Karpas-422 (cell line): ENCODE measurements at regions not wholly inside any gene's neighbourhood (a gene's known extent, or its start where the extent isn't known, plus 50 kb on each side); places are given as distances from the start of the nearest gene placed in this dataset.

Experiments
- DNase-seq: peaks from one replicate; pipeline ENCODE4 v3.0.0-alpha.2; 2015
- H2AFZ ChIP-seq: fragments of 200-600 bp; sonication (generic); 2 replicates; pipeline ENCODE4 v1.6.1; 2014; ENCODE audit warnings: antibody characterized with exemption, low read length, mixed read lengths
- H3K27ac ChIP-seq: fragments of 200-600 bp; sonication (generic); 2 replicates; pipeline ENCODE4 v1.5.1; 2014; ENCODE audit warnings: mild to moderate bottlenecking, low read length, moderate library complexity
- H3K27me3 ChIP-seq: fragments of 200-600 bp; sonication (generic); 2 replicates; pipeline ENCODE4 v1.6.1; 2014; ENCODE audit warnings: low read length, mixed read lengths
- H3K36me3 ChIP-seq: fragments of 200-600 bp; sonication (generic); 2 replicates; pipeline ENCODE4 v1.6.1; 2014; ENCODE audit warnings: low read length, mixed read lengths; ENCODE audit not compliant: insufficient read depth
- H3K4me1 ChIP-seq: fragments of 200-600 bp; sonication (generic); 2 replicates; pipeline ENCODE4 v1.6.1; 2014; ENCODE audit warnings: mild to moderate bottlenecking, low read length, mixed read lengths
- H3K4me2 ChIP-seq: fragments of 200-600 bp; sonication (generic); 2 replicates; pipeline ENCODE4 v1.6.1; 2014; ENCODE audit warnings: low read length, low read depth, mild to moderate bottlenecking; ENCODE audit not compliant: poor library complexity, severe bottlenecking
- H3K4me3 ChIP-seq: fragments of 200-600 bp; sonication (generic); 2 replicates; pipeline ENCODE4 v1.5.1; 2014; ENCODE audit warnings: mild to moderate bottlenecking, antibody characterized with exemption, low read length, mixed read lengths
- H3K79me2 ChIP-seq: fragments of 200-600 bp; sonication (generic); 2 replicates; pipeline ENCODE4 v1.6.1; 2014; ENCODE audit warnings: mild to moderate bottlenecking, low read length, mixed read lengths
- H3K9ac ChIP-seq: fragments of 200-600 bp; sonication (generic); 2 replicates; pipeline ENCODE4 v1.6.0; 2014; ENCODE audit warnings: low read length
- H3K9me2 ChIP-seq: fragments of 200-600 bp; sonication (generic), shearing (Covaris generic); replicated peaks from 2 replicates; pipeline ENCODE4 v1.6.0; 2014; ENCODE audit warnings: mild to moderate bottlenecking, low read length, moderate library complexity; ENCODE audit not compliant: insufficient read depth
- H3K9me3 ChIP-seq: fragments of 300-700, 200-600 bp; sonication (generic); 2 replicates; pipeline ENCODE4 v1.6.1; 2014; ENCODE audit warnings: low read length, mixed read lengths
- H4K20me1 ChIP-seq: fragments of 200-600 bp; sonication (generic); 2 replicates; pipeline ENCODE4 v1.6.1; 2014; ENCODE audit warnings: mild to moderate bottlenecking, antibody characterized with exemption, low read length, low read depth; ENCODE audit not compliant: insufficient read depth

DNA sequence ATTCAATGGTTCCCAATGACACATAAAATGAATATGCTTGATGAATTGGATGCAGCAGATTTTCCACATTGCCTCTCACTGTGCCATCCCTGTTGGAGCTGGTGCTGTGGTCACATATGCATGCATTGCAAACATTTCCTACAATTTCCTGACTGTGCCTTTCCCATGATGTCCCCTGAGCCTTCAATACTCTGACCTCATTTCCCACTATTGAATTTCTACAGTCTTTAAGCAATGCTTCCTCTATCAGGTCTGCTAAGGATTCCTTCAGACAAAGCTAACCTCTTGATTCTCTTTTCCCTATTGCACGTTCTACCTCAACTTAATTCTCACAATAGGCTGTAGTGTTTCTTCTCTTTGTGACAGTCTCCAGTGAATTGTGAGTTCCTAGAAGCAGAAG lies 342.5 kb upstream of the CRIM1 start:
- no peaks in the 10 kb centered on the region for H3K9me2 ChIP-seq
- H4K20me1 ChIP-seq, result no peaks in the 10 kb centered on the region
- no peaks in the 10 kb centered on the region for H3K27me3 ChIP-seq
- no peaks in the 10 kb centered on the region for H3K9me3 ChIP-seq
- H3K79me2 ChIP-seq, result no peaks in the 10 kb centered on the region
- H3K4me2 ChIP-seq, result no peak overlapping the region
- DNase-seq, result no peak
- H2AFZ ChIP-seq, result no peak overlapping the region
- H3K9ac ChIP-seq, result no peak overlapping the region
- no peaks in the 10 kb centered on the region for H3K4me1 ChIP-seq
- H3K4me3 ChIP-seq, result no peak overlapping the region
- no peak overlapping the region for H3K27ac ChIP-seq
- no peaks in the 10 kb centered on the region for H3K36me3 ChIP-seq

- Histone ChIP-seq H4K20me1 (no peaks in the 10 kb centered on the region), H3K4me1 (no peaks in the 10 kb centered on the region), H3K4me2 (no peak overlapping the region), H3K27me3 (no peaks in the 10 kb centered on the region), H3K9ac (no peak overlapping the region), H3K9me3 (no peaks in the 10 kb centered on the region), H3K4me3 (no peak overlapping the region), H3K9me2 (no peaks in the 10 kb centered on the region), H3K79me2 (no peaks in the 10 kb centered on the region), H3K36me3 (no peaks in the 10 kb centered on the region), H3K27ac (no peak overlapping the region), H2AFZ (no peak overlapping the region)
- DNase-seq, result no peak
Measured at GRCh38 chr2:36006444-36006843, 349.1 kb upstream of the CRIM1 start.

DNA sequence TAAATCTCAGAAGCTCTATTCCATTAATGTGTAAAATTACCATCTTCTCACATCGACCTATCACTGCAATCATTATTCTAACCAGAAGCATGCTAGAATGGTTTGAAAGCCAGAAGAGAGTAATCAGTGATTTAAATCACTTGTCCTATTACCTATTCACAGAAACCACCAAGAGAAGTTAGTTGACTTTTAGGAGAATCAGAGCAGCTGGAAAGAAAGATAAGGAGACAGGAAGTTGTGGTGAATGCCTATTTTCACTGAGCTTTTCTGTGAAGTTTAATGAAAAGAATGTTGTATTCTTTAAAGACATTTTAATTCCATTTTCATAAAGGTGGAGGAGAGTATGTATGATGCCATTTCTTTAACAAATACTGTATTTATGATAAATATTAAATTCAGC lies 352.6 kb upstream of the CRIM1 start:
- Histone ChIP-seq H3K4me2 (no peak overlapping the region), H3K4me3 (no peak overlapping the region), H3K4me1 (no peaks in the 10 kb centered on the region), H3K9me2 (no peaks in the 10 kb centered on the region), H3K36me3 (no peaks in the 10 kb centered on the region), H3K79me2 (no peaks in the 10 kb centered on the region), H4K20me1 (no peaks in the 10 kb centered on the region), H3K27ac (no peak overlapping the region), H3K9ac (no peak overlapping the region), H2AFZ (no peak overlapping the region), H3K27me3 (no peaks in the 10 kb centered on the region), H3K9me3 (no peaks in the 10 kb centered on the region)
- no peak for DNase-seq

DNA sequence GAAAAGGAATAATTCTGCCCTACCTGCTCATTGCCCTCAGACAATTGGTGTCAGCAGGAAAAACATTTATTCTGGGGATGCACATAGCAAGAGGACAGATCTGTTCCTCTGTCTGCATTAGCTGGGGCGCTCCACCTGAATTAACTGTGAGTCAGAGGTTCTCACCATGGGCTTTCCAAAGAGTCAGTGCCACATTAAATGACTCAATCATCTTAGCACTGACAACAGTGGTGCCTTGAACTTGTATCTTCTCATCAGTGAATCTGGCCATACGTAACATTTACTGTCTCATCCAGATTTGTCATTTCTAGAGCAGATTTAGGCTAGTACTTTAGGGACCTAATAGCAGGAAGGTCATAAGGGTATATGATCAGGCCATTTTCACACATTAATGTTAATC lies 358.1 kb upstream of the CRIM1 start:
- no peak for DNase-seq
- Histone ChIP-seq H3K36me3 (no peaks in the 10 kb centered on the region), H3K4me1 (no peaks in the 10 kb centered on the region), H3K9me2 (no peaks in the 10 kb centered on the region), H3K27ac (no peak overlapping the region), H2AFZ (no peak overlapping the region), H3K9me3 (no peaks in the 10 kb centered on the region; the same call in 1 of the 2 replicates), H3K9ac (no peak overlapping the region), H3K4me3 (no peak overlapping the region), H4K20me1 (no peaks in the 10 kb centered on the region), H3K27me3 (no peaks in the 10 kb centered on the region), H3K79me2 (no peaks in the 10 kb centered on the region), H3K4me2 (no peak overlapping the region)

GRCh38 chr2:35989503-35989902 lies 366.1 kb upstream of the CRIM1 start:
- H3K4me3 ChIP-seq, result no peak overlapping the region
- no peaks in the 10 kb centered on the region for H3K27me3 ChIP-seq
- no peaks in the 10 kb centered on the region for H4K20me1 ChIP-seq
- H2AFZ ChIP-seq, result no peak overlapping the region
- H3K36me3 ChIP-seq, result no peaks in the 10 kb centered on the region
- H3K9me2 ChIP-seq, result no peaks in the 10 kb centered on the region
- H3K79me2 ChIP-seq, result no peaks in the 10 kb centered on the region
- no peaks in the 10 kb centered on the region for H3K4me1 ChIP-seq
- H3K9me3 ChIP-seq, result no peaks in the 10 kb centered on the region; the same call in none of the 2 replicates
- H3K4me2 ChIP-seq, result no peak overlapping the region
- no peak for DNase-seq
- H3K9ac ChIP-seq, result no peak overlapping the region
- H3K27ac ChIP-seq, result no peak overlapping the region

- Histone ChIP-seq H3K79me2 (no peaks in the 10 kb centered on the region), H2AFZ (no peak overlapping the region), H3K27ac (no peak overlapping the region), H3K9ac (no peak overlapping the region), H3K9me3 (no peaks in the 10 kb centered on the region; the same call in none of the 2 replicates), H3K36me3 (no peaks in the 10 kb centered on the region), H3K4me1 (no peaks in the 10 kb centered on the region), H3K9me2 (no peaks in the 10 kb centered on the region), H3K4me2 (no peak overlapping the region), H4K20me1 (no peaks in the 10 kb centered on the region), H3K4me3 (no peak overlapping the region), H3K27me3 (no peaks in the 10 kb centered on the region)
- DNase-seq, result no peak
Measured at GRCh38 chr2:35989040-35989439, 366.5 kb upstream of the CRIM1 start.

DNA sequence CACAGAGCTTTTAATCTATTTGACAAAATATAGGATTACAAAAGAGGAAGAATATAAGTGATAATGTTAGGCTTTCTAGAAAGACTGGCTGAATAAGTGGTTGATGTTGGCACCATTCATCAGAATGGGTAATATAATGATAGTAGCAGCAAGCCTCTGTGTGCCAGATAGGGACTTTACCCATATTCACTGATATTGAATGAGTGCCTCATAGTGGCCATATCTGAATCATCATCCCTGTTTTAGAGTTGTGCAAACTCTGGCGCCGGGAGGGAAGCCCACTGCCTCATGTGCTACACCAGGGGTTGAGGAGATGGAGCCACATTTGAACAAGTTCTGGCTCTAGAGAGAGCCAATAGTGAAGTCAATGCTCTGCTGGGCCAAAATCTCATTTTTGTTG lies 368.7 kb upstream of the CRIM1 start:
- Histone ChIP-seq H3K27me3 (no peaks in the 10 kb centered on the region), H3K4me1 (no peaks in the 10 kb centered on the region), H4K20me1 (no peaks in the 10 kb centered on the region), H3K9ac (no peak overlapping the region), H3K79me2 (no peaks in the 10 kb centered on the region), H3K4me2 (no peak overlapping the region), H3K4me3 (no peak overlapping the region), H3K36me3 (no peaks in the 10 kb centered on the region), H3K9me2 (no peaks in the 10 kb centered on the region), H3K9me3 (no peaks in the 10 kb centered on the region; the same call in 1 of the 2 replicates), H2AFZ (no peak overlapping the region), H3K27ac (no peak overlapping the region)
- DNase-seq, result no peak

DNA sequence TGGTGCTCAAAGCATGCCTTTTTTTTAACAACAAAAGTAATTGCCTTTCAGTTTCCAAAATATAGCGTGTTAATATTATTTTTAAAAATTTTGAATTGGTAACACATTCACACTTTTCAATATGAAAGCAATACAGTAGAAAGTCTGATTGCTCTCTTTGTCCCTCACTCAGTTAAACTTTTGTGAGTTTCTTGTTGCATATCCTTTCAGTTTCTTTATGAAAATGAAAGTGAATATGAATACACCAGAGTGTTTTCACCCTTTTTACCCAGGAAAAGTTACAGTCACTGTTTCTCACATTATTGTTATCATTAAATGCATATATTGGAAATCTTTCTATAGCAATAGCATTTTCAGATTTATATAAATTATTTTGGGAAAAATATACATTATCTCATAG lies 377.4 kb upstream of the CRIM1 start:
- no peaks in the 10 kb centered on the region for H3K79me2 ChIP-seq
- H3K27me3 ChIP-seq, result no peaks in the 10 kb centered on the region; the same call in 1 of the 2 replicates
- H3K27ac ChIP-seq, result no peak overlapping the region
- no peak overlapping the region for H3K4me3 ChIP-seq
- H3K9me2 ChIP-seq, result no peaks in the 10 kb centered on the region
- H3K4me2 ChIP-seq, result no peak overlapping the region
- no peak overlapping the region for H3K9ac ChIP-seq
- H3K36me3 ChIP-seq, result no peaks in the 10 kb centered on the region
- no peaks in the 10 kb centered on the region for H4K20me1 ChIP-seq
- peaks cover 3% of the 10 kb centered on the region; the same call in 1 of the 2 replicates for H3K9me3 ChIP-seq
- no peaks in the 10 kb centered on the region for H3K4me1 ChIP-seq
- DNase-seq, result no peak
- no peak overlapping the region for H2AFZ ChIP-seq

DNA sequence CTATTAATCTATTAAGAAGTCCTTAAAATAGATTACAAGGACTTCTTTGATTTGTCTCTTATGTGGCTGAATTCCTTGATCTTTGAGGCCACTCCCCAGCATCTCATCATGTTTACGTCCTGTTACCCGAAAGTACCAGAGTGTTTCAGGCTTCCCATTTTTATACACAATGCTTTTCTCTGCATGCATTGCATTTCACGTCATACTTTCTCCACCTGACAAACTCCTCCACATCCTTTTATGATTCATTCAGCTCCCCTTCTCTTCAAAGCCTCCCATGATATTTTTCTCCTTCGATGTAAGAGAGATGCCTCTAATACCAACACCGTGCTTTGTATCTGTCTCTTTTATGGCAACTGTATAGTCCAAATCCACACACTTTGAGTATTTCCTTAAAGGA lies 379.0 kb upstream of the CRIM1 start:
- Histone ChIP-seq H3K9me2 (no peaks in the 10 kb centered on the region), H3K4me3 (no peak overlapping the region), H2AFZ (no peak overlapping the region), H4K20me1 (no peaks in the 10 kb centered on the region), H3K79me2 (no peaks in the 10 kb centered on the region), H3K4me2 (no peak overlapping the region), H3K36me3 (no peaks in the 10 kb centered on the region), H3K27ac (no peak overlapping the region), H3K9me3 (peaks cover 3% of the 10 kb centered on the region; the same call in 1 of the 2 replicates), H3K9ac (no peak overlapping the region), H3K4me1 (no peaks in the 10 kb centered on the region), H3K27me3 (no peaks in the 10 kb centered on the region; the same call in 1 of the 2 replicates)
- no peak for DNase-seq
